H1 (cell line): ENCODE measurements at regions not wholly inside any gene's neighbourhood (a gene's known extent, or its start where the extent isn't known, plus 50 kb on each side); places are given as distances from the start of the nearest gene placed in this dataset.

Experiments
- CTCF ChIA-PET: fragments of 300-600 bp; sonication (Branson Sonifier 250); formaldehyde crosslinking; loops from one replicate; lab custom pipeline; 2021; ENCODE audit not compliant: partially characterized antibody; lab: Charles Lee
- POLR2A ChIA-PET: fragments of 300-600 bp; sonication (Branson Sonifier 250); formaldehyde crosslinking; loops from one replicate; lab custom pipeline; 2021; ENCODE audit warnings: inconsistent platforms; ENCODE audit not compliant: partially characterized antibody; lab: Charles Lee
- DNase-seq, 2 experiments: peaks; one replicate each; pipeline versions ENCODE4 v3.0.0 to v3.0.0-alpha.2; 2010 to 2022; ENCODE audit warnings: low spot score in 2 of 2, low read depth in 1 of 2, mixed read lengths in 1 of 2
- FAIRE-seq: peaks from 2 replicates; lab custom pipeline; 2011; peaks lifted over from hg19 to GRCh38; lab: Jason Lieb, UNC
- H2AFZ ChIP-seq: 2 replicates; pipeline ENCODE4 v1.8.1; 2012; ENCODE audit warnings: low read length, inconsistent platforms
- H2AK5ac ChIP-seq: 2 replicates; pipeline ENCODE4 v1.6.1; 2013; ENCODE audit warnings: low read depth, low read length
- H2BK120ac ChIP-seq: replicated peaks from 2 replicates; pipeline ENCODE3; 2013; ENCODE audit warnings: low read depth, low read length, inconsistent platforms
- H2BK12ac ChIP-seq: 2 replicates; pipeline ENCODE4 v1.6.1; 2013; ENCODE audit warnings: low read depth, low read length
- H2BK15ac ChIP-seq: 2 replicates; pipeline ENCODE4 v1.6.1; 2013; ENCODE audit warnings: low read length
- H2BK20ac ChIP-seq: 2 replicates; pipeline ENCODE4 v1.6.1; 2013; ENCODE audit warnings: low read length
- H2BK5ac ChIP-seq: 2 replicates; pipeline ENCODE4 v1.6.1; 2013; ENCODE audit warnings: low read depth, low read length
- H3K14ac ChIP-seq: 2 replicates; pipeline ENCODE4 v1.6.1; 2013; ENCODE audit warnings: inconsistent platforms; ENCODE audit not compliant: insufficient read length
- H3K18ac ChIP-seq: 2 replicates; pipeline ENCODE4 v1.6.1; 2013; ENCODE audit warnings: low read length; ENCODE audit errors: extremely low read depth
- H3K23ac ChIP-seq: 2 replicates; pipeline ENCODE4 v1.6.1; 2013; ENCODE audit warnings: inconsistent platforms; ENCODE audit not compliant: insufficient read length
- H3K23me2 ChIP-seq: 2 replicates; pipeline ENCODE4 v1.6.1; 2013; ENCODE audit warnings: low read depth, low read length
- H3K27ac ChIP-seq: 2 replicates; pipeline ENCODE4 v1.6.1; 2011; ENCODE audit warnings: low read depth, low read length, inconsistent platforms
- H3K27me3 ChIP-seq, 4 experiments: replicated peaks in 1 of 4; 1 replicate in 1 of 4; 2 replicates in 3 of 4; pipeline versions ENCODE4 v1.6.1 to v1.8.1; 2011 to 2013; ENCODE audit warnings: low read length in 3 of 4, mild to moderate bottlenecking in 3 of 4, inconsistent platforms in 2 of 4, mixed read lengths in 2 of 4, moderate library complexity in 1 of 4; ENCODE audit not compliant: control insufficient read depth in 3 of 4, insufficient read depth in 3 of 4; ENCODE audit errors: extremely low read depth in 1 of 4
- H3K36me3 ChIP-seq, 4 experiments: 2 replicates each; pipeline versions ENCODE4 v1.6.1 to v1.8.1; 2011 to 2013; ENCODE audit warnings: mild to moderate bottlenecking in 4 of 4, low read length in 3 of 4, moderate library complexity in 2 of 4, control low read depth in 1 of 4, inconsistent platforms in 1 of 4; ENCODE audit not compliant: insufficient read depth in 4 of 4, control insufficient read depth in 2 of 4
- H3K4ac ChIP-seq: replicated peaks from 2 replicates; pipeline ENCODE3; 2013; ENCODE audit warnings: low read length, low read depth, mixed read lengths, inconsistent platforms; ENCODE audit not compliant: insufficient read length
- H3K4me1 ChIP-seq, 4 experiments: replicated peaks in 1 of 4; 1 replicate in 1 of 4; 2 replicates in 3 of 4; pipeline versions ENCODE4 v1.6.1 to v1.8.1; 2011 to 2013; ENCODE audit warnings: low read length in 3 of 4, inconsistent platforms in 2 of 4, mixed read lengths in 1 of 4; ENCODE audit not compliant: insufficient read depth in 4 of 4, control insufficient read depth in 3 of 4
- H3K4me2 ChIP-seq, 2 experiments: 2 replicates each; pipeline versions ENCODE4 v1.6.1 to v1.8.1; 2011 to 2013; ENCODE audit warnings: low read depth in 2 of 2, low read length in 2 of 2, control low read depth in 1 of 2, inconsistent platforms in 1 of 2, mild to moderate bottlenecking in 1 of 2; ENCODE audit not compliant: insufficient read depth in 1 of 2
- H3K4me3 ChIP-seq, 4 experiments: fragments of 200-600, 300-600 bp in 1 of 4; sonication (generic), shearing (Covaris generic), sonication (Bioruptor Twin) in 1 of 4; 2 replicates each; pipeline versions ENCODE4 v1.5.1 to v1.8.1; 2011 to 2016; ENCODE audit warnings: low read length in 4 of 4, low read depth in 3 of 4, control low read depth in 2 of 4, inconsistent platforms in 2 of 4, mild to moderate bottlenecking in 2 of 4, mixed read lengths in 1 of 4, moderate library complexity in 1 of 4; ENCODE audit not compliant: insufficient read depth in 2 of 4; ENCODE audit errors: extremely low read depth in 1 of 4
- H3K56ac ChIP-seq: replicated peaks from 2 replicates; pipeline ENCODE3; 2013; ENCODE audit warnings: low read depth, mild to moderate bottlenecking, mixed read lengths, low read length, inconsistent platforms; ENCODE audit not compliant: insufficient read length
- H3K79me1 ChIP-seq: 2 replicates; pipeline ENCODE4 v1.6.1; 2013; ENCODE audit warnings: low read depth, low read length, control low read depth
- H3K79me2 ChIP-seq, 2 experiments: 2 replicates each; pipeline versions ENCODE4 v1.6.1 to v1.8.1; 2012 to 2013; ENCODE audit warnings: low read length in 2 of 2, mild to moderate bottlenecking in 2 of 2, inconsistent platforms in 1 of 2; ENCODE audit not compliant: insufficient read depth in 2 of 2, control insufficient read depth in 1 of 2
- H3K9ac ChIP-seq, 4 experiments: replicated peaks in 1 of 4; 1 replicate in 1 of 4; 2 replicates in 3 of 4; pipeline versions ENCODE4 v1.6.1 to v1.8.1; 2011 to 2013; ENCODE audit warnings: low read depth in 3 of 4, low read length in 3 of 4, control low read depth in 2 of 4, mild to moderate bottlenecking in 2 of 4, moderate library complexity in 2 of 4, inconsistent platforms in 1 of 4; ENCODE audit errors: extremely low read depth in 1 of 4
- H3K9me3 ChIP-seq, 2 experiments: 2 replicates each; pipeline versions ENCODE4 v1.6.1 to v1.8.1; 2012 to 2013; ENCODE audit warnings: mild to moderate bottlenecking in 2 of 2, moderate library complexity in 2 of 2, control low read depth in 1 of 2, inconsistent platforms in 1 of 2, low read depth in 1 of 2, low read length in 1 of 2, mixed read lengths in 1 of 2; ENCODE audit not compliant: insufficient read depth in 2 of 2
- H4K20me1 ChIP-seq, 2 experiments: replicated peaks in 1 of 2; 2 replicates each; pipeline versions ENCODE3 to v1.8.1; 2011 to 2013; ENCODE audit warnings: inconsistent platforms in 2 of 2, low read length in 2 of 2, mild to moderate bottlenecking in 1 of 2; ENCODE audit not compliant: insufficient read depth in 2 of 2, control insufficient read depth in 1 of 2
- H4K5ac ChIP-seq: 2 replicates; pipeline ENCODE4 v1.6.1; 2013; ENCODE audit warnings: low read length, low read depth, mixed read lengths, inconsistent platforms; ENCODE audit not compliant: insufficient read length
- H4K8ac ChIP-seq: 2 replicates; pipeline ENCODE4 v1.8.0; 2013; ENCODE audit warnings: mild to moderate bottlenecking, moderate library complexity, low read length, inconsistent platforms; ENCODE audit not compliant: insufficient read depth; ENCODE audit errors: extremely low read depth
- H4K91ac ChIP-seq: replicated peaks from 2 replicates; pipeline ENCODE3; 2013; ENCODE audit warnings: low read length, mixed read lengths, inconsistent platforms; ENCODE audit not compliant: insufficient read length
- CREB1 ChIP-seq: IDR thresholded peaks from 2 replicates; pipeline ENCODE4 v1.6.1; 2012; ENCODE audit warnings: inconsistent platforms
- HDAC2 ChIP-seq, 2 experiments: fragments of 300-600 bp in 1 of 2; sonication (generic) in 1 of 2; IDR thresholded peaks; 2 replicates each; pipeline ENCODE4 v1.6.1; 2011 to 2012; ENCODE audit warnings: low read depth in 2 of 2, low read length in 2 of 2, mild to moderate bottlenecking in 2 of 2, moderate library complexity in 2 of 2, borderline replicate concordance in 1 of 2, inconsistent platforms in 1 of 2
- MAFK ChIP-seq: IDR thresholded peaks from 2 replicates; pipeline ENCODE4 v1.6.1; 2012; ENCODE audit warnings: low read depth, mild to moderate bottlenecking, improper control_type of control experiment, low read length
- NANOG ChIP-seq: IDR thresholded peaks from 2 replicates; pipeline ENCODE4 v1.6.1; 2011; ENCODE audit warnings: low read length, low read depth, mild to moderate bottlenecking, inconsistent platforms; ENCODE audit not compliant: insufficient read depth, poor library complexity, severe bottlenecking
- RFX5 ChIP-seq: IDR thresholded peaks from 2 replicates; pipeline ENCODE4 v1.6.1; 2011; ENCODE audit warnings: low read depth, low read length, improper control_type of control experiment, borderline replicate concordance
- RXRA ChIP-seq: IDR thresholded peaks from 2 replicates; pipeline ENCODE4 v1.6.1; 2011; ENCODE audit warnings: low read depth, mild to moderate bottlenecking, low read length, moderate library complexity; ENCODE audit not compliant: insufficient read depth
- SIN3A ChIP-seq, 2 experiments: IDR thresholded peaks in 1 of 2; conservative IDR thresholded peaks in 1 of 2; 2 replicates each; pipeline ENCODE4 v1.6.1; 2011 to 2012; ENCODE audit warnings: low read length in 2 of 2, improper control_type of control experiment in 1 of 2, low read depth in 1 of 2, mild to moderate bottlenecking in 1 of 2
- TAF7 ChIP-seq: optimal IDR thresholded peaks from 2 replicates; pipeline ENCODE3; 2011; ENCODE audit warnings: low read depth, mild to moderate bottlenecking, inconsistent platforms, low read length, moderate library complexity, borderline replicate concordance
- WGBS, 2 experiments: shearing (Covaris generic) in 1 of 2; methylation state at CpG; one replicate each; pipeline versions ENCODE4 v1.1.6 to v1.1.7; 2013 to 2015; ENCODE audit warnings: low lambda C conversion rate in 2 of 2, mixed read lengths in 2 of 2, inconsistent platforms in 1 of 2, low coverage in 1 of 2, missing lambda C conversion rate in 1 of 2; ENCODE audit not compliant: insufficient replicate concordance in 2 of 2, insufficient coverage in 1 of 2, insufficient read length in 1 of 2; ENCODE audit errors: extremely low coverage in 1 of 2, missing lambda C conversion rate in 1 of 2; 5-methylcytosine and 5-hydroxymethylcytosine counted together

DNA sequence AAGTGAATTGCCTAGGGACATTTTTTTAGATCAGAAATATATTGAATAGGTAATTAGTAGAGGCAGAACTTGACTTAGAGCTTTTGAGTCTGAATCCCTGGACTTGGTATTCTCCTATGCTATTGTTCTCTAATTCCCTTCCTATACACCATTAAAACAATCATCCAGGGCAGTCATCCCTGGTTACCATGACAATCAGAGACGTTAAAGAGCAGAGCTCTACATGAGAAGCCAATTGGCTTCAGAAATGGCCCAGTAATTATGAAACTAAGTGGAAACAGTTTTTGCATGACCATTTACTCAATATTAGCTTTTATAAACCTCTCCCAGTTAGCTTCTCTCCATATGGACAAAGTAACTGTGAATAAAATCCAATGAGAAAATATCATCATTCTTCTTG, 182.1 kb upstream of the TP63 start:
- no peaks in the 10 kb centered on the region for H3K23me2 ChIP-seq
- H3K79me2 ChIP-seq = no peaks in the 10 kb centered on the region
- WGBS, 2 experiments = 63% methylated on average over 1 of the region's 1 CpG; no CpG with 5 or more reads in 1 of the 2 experiments
- no peak overlapping the region for H3K23ac ChIP-seq
- no peak overlapping the region for H3K4me3 ChIP-seq
- H3K9ac ChIP-seq = no peak overlapping the region
- H4K20me1 ChIP-seq = no peaks in the 10 kb centered on the region
- CTCF ChIA-PET = interaction anchor here (0.7 kb wide), 1 partner anchor 785 kb away, joined by 3 read pairs; no protein-coding TSS in a partner anchor
- no peak overlapping the region for H4K8ac ChIP-seq
- H2BK15ac ChIP-seq = no peak overlapping the region
- TF ChIP-seq HDAC2 (IDR thresholded peaks at IDR 0.05; ENCODE audit: borderline replicate concordance in 1 of 2, low read depth in 2 of 2, low read length in 2 of 2) = no peak
- TF ChIP-seq TAF7 = no peak
- no peak for TF ChIP-seq CREB1
- peak; percentile 28 for TF ChIP-seq NANOG
- TF ChIP-seq RFX5 = no peak
- TF ChIP-seq SIN3A (conservative IDR thresholded peaks at IDR 0.05 in 1 of 2, IDR thresholded peaks at IDR 0.05 in 1 of 2; ENCODE audit: low read depth in 1 of 2, low read length in 2 of 2) = no peak
- TF ChIP-seq RXRA = no peak
- no peak for TF ChIP-seq MAFK
- no peaks in the 10 kb centered on the region for H3K36me3 ChIP-seq
- no peak overlapping the region for H3K27ac ChIP-seq
- H4K5ac ChIP-seq = no peak overlapping the region
- H2AFZ ChIP-seq = no peak overlapping the region
- no peaks in the 10 kb centered on the region for H3K79me1 ChIP-seq
- no peak overlapping the region for H2BK20ac ChIP-seq
- no peaks in the 10 kb centered on the region for H3K27me3 ChIP-seq
- no peak overlapping the region for H2BK120ac ChIP-seq
- no peak overlapping the region for H3K14ac ChIP-seq
- H3K56ac ChIP-seq = no peak overlapping the region
- FAIRE-seq (no peak), DNase-seq (no peak)
- no peak overlapping the region for H2BK12ac ChIP-seq
- no peaks in the 10 kb centered on the region for H3K9me3 ChIP-seq
- no peak overlapping the region for H2BK5ac ChIP-seq
- POLR2A ChIA-PET = no interaction called here
- no peak overlapping the region for H2AK5ac ChIP-seq
- no peaks in the 10 kb centered on the region for H3K4me1 ChIP-seq
- no peak overlapping the region for H3K4me2 ChIP-seq
- H4K91ac ChIP-seq = no peak overlapping the region
- no peak overlapping the region for H3K18ac ChIP-seq
- H3K4ac ChIP-seq = no peak overlapping the region
